Smooth muscle cell of the brain vasculature (primary cell): ENCODE measurements at regions not wholly inside any gene's neighbourhood (a gene's known extent, or its start where the extent isn't known, plus 50 kb on each side); places are given as distances from the start of the nearest gene placed in this dataset.
"Not testable (repeated sequence)": the region's sequence is repeated elsewhere in the genome, so short reads cannot be mapped to it uniquely, and the experiment has no call there.

Experiments used
- DNase-seq: peaks from one replicate; pipeline ENCODE4 v3.0.0-alpha.2; 2012; ENCODE audit warnings: low read depth, low spot score

DNA sequence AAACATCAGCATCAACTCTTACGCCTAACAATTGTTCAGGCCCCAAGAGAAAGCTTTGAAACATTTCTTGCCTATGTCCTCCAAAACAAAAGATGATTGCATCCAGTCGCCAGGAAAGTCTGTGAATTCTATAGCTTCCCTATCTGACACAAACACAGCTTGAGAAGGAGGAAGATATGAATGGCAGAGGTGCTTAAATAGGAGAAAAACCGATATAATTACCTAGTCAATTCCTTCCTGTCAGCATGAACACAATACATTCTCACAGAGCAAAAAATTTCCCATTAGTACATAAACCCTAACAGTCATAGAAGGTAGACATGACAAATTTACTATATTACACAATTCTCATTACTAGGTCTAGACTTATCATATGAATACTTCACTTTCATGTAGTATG is 326.5 kb downstream of the CGGBP1 start:
- no peak for DNase-seq

DNA sequence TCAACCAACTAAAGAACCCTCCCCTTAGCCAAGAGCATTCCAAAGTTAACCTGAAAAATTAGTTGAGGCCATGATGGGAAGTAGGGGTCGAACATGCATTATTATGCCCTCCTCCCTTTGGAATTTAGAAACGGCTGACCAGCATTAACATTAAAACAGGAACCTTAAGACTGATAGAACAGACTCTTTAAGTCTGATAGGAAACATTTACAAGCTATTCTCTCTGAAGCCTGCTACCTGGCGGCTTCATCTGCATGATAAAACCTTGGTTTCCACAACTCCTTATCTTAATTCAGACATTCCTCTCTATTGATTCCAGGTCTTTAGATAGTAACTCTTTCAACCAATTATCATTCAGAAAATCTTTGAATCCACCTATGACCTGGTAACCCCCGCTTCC is 331.0 kb downstream of the CGGBP1 start:
- DNase-seq: no peak

- DNase-seq: no peak
Measured at GRCh38 chr3:87719060-87719459, 339.7 kb downstream of the CGGBP1 start.

GRCh38 chr3:87710511-87710910 is 348.3 kb downstream of the CGGBP1 start:
- DNase-seq: no peak

DNA sequence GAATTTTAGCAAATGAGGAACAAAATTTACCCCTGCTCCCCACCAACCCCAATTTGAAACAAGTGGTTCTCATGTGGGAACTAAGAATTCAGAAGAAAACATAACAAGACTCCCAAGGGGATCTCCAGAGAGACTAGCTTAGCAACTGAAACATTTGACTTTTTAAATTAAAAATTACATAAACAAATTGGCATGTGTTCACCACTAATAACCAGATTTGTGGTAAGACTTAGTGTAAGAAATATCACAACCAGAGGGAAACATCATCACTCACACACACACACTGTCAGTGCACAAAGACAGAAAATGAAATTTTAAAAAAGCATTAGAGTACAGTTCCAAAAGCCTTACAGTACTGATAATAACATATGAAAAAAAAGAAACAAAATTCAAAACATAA is 348.8 kb downstream of the CGGBP1 start:
- no peak for DNase-seq

- DNase-seq: no peak
Measured at GRCh38 chr3:87706176-87706575, 352.6 kb downstream of the CGGBP1 start.

DNA sequence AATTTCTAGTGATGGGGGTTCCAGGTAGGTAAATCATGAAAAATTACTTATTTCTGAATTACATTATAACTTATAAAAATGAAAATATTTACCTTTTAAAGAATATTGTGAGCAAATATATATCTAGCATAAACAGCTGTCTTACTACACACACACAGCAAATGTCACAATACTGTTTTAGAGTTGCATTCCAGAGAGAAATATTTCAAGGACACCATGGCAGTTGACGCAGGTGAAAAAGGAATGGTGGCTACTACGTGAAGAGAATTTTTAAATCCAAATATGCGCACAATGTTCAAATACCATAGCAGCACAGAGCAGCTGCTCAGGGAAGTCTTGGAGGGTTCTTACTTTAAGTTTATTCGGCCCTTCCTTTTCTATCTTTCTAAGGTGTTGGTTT is 356.2 kb downstream of the CGGBP1 start:
- no peak for DNase-seq

- DNase-seq: no peak
Measured at GRCh38 chr3:87696124-87697013, 362.4 kb downstream of the CGGBP1 start.

- DNase-seq: no peak
Measured at GRCh38 chr3:87694678-87695077, 364.1 kb downstream of the CGGBP1 start.

DNA sequence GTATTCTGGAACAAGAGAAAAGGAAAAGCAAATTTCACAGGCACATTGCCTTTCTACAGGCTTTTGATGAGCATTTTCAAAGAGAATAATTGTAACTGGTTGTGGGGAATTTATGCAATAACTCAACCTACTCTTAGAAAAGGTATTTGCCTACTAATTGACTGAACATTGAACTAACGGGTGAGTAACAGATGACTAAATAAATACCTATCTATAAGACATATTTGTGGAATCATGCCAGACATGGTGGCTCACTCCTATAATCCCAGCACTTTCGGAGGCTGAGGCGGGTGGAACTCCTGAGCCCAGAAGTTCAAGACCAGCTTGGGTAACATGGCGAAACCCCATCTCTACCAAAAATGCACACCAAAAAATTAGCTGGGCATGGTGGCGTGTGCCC is 367.7 kb downstream of the CGGBP1 start:
- no peak for DNase-seq

DNA sequence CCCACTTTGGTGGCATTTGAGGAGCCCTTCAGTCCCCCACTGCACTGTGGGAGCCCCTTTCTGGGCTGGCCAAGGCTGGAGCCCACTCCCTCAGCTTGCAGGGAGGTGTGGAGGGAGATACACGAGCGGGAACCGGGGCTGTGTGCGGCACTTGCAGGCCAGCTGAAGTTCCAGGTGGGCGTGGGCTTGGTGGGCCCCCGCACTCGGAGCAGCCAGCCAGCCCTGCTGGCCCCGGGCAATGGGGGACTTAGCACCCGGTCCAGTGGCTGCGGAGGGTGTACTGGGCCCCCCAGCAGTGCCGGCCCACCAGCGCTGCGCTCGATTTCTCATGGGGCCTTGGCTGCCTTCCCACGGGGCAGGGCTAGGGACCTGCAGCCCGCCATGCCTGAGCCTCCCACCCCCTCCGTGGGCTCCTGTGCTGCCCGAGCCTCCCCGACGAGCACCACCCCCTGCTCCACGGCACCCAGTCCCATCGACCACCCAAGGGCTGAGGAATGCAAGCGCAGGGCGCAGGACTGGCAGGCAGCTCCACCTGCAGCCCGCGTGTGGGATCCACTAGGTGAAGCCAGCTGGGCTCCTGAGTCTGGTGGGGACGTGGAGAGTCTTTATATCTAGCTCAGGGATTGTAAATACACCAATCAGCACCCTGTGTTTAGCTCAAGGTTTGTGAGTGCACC is 379.7 kb downstream of the CGGBP1 start:
- DNase-seq: not testable (repeated sequence)

- no peak for DNase-seq
Measured at GRCh38 chr3:87674397-87675161, 384.2 kb downstream of the CGGBP1 start.

GRCh38 chr3:87673132-87673531 is 385.7 kb downstream of the CGGBP1 start:
- DNase-seq: no peak

- DNase-seq: no peak
Measured at GRCh38 chr3:87654184-87654583, 377.8 kb upstream of the POU1F1 start.

DNA sequence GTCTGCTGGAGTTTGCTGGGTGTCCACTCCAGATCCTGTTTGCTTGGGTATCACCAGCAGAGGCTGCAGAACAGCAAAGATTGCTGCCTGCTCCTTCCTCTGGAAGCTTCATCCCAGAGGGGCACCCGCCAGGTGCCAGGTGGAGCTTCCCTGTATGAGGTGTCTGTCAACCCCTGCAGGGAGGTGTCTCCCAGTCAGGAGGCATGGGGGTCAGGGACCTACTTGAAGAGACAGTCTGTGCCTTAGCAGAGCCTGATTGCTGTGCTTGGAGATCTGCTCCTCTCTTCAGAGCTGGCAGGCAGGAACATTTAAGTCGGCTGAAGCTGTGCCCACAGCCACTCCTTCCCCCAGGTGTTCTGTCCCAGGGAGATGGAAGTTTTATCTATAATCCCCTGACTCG is 376.8 kb upstream of the POU1F1 start:
- DNase-seq: not testable (repeated sequence)

DNA sequence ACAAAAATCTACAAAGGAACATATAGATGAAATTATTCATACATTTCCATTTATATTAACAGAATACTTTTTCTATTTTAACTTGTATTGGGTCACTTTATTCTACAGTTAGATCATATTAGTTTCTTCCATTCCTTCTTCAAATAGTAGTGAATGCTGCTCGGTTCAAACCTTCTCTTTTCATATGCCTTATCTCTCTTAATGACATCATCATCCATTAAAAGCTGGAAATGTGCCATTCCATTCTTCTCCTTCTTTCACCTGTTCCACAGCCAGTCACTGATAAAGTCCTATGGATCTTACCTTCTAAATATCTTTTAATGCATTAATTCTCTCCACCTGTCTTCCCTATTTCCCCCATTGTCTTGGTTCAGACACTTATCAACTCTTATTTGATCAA is 358.0 kb upstream of the POU1F1 start:
- DNase-seq: no peak

- no peak for DNase-seq
Measured at GRCh38 chr3:87627316-87627715, 350.9 kb upstream of the POU1F1 start.

DNA sequence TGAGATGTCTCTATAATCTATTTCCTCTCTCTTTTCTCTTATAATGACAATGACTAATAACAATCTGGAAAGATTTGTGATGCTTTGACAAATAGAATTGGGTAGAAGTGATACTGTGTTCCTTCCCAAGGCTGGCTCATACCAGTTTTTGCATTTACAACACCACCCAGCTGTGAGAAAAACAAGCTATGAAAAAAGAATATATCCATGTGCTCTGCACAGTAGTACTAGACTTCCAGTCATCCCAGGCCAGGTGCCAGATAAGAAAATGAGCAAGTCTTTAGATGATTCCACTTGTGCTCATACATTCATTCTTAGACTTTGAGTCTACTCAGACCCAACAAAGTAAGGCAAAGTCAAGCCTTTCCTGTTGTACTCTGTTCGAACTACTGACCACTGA is 350.2 kb upstream of the POU1F1 start:
- no peak for DNase-seq

- no peak for DNase-seq
Measured at GRCh38 chr3:87625876-87626275, 349.5 kb upstream of the POU1F1 start.

DNA sequence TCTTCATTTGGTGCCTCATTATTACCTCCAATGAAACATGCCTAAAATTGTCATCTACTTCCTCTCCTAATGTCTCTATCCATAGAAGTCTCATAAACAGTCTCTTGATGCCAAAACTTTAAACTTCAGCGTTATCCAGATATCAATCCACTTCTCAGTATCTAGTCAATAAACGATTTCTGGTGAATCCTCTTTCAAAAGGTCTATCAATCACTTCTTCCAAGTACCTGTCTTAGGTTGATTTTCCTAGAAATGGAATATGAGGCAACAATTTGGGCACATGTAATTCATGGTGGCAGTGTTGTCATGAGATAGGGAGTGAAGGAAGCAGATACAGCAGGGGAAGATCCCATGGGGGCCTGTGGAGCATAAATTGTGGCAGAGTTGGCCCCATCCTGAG is 348.5 kb upstream of the POU1F1 start:
- DNase-seq: no peak

DNA sequence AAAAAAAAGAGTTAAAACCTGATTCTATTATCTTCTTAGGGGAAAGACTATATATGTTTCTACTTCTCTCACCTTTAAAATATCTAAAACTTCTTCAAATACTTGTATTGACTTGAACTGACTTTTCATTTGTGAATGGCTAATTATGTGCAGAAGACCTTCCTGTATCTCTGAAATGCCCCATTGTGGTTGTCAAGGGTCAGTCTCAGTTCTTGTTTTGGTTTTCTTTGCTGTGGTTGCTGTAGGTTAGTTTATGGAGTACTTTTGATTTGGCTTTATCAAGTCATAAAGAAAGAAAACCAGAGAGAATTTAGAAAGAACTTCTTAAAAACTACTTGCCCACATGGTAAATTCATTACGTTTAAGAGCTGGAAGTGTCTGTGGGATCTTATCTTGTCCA is 345.3 kb upstream of the POU1F1 start:
- DNase-seq: no peak

- DNase-seq: no peak
Measured at GRCh38 chr3:87615506-87615905, 339.1 kb upstream of the POU1F1 start.
